ENCODE measurements at regions not wholly inside any gene's neighbourhood (a gene's known extent, or its start where the extent isn't known, plus 50 kb on each side); places are given as distances from the start of the nearest gene placed in this dataset.

GRCh38 chr1:229109320-229109761 lies 161.6 kb upstream of the RAB4A start (continued):
- TF ChIP-seq ZNF318 (CRISPR knock-in tag; IDR thresholded peaks at IDR 0.05): no peak
- TF ChIP-seq ZNF574 (CRISPR knock-in tag; IDR thresholded peaks at IDR 0.05): 0 out of 2 replicates have a peak, but pooled peaks have one; percentile 5
- TF ChIP-seq RFXAP (CRISPR knock-in tag; IDR thresholded peaks at IDR 0.05; ENCODE audit: borderline replicate concordance): 0 out of 2 replicates have a peak, but pooled peaks have one; percentile 1
- 0 out of 2 replicates have a peak, but pooled peaks have one; percentile 7 for TF ChIP-seq ELF3 (CRISPR knock-in tag; IDR thresholded peaks at IDR 0.05)
- no peak for TF ChIP-seq SOX13 (IDR thresholded peaks at IDR 0.05)
- TF ChIP-seq SOX13 (CRISPR knock-in tag; conservative IDR thresholded peaks at IDR 0.05 in 1 of 2, IDR thresholded peaks at IDR 0.05 in 1 of 2): 0 out of 4 replicates have a peak, but pooled peaks of 1 of the 2 experiments have one; percentile 20
- no peak for TF ChIP-seq ZNF367 (CRISPR knock-in tag; IDR thresholded peaks at IDR 0.05; ENCODE audit: borderline replicate concordance)
- TF ChIP-seq ZNF280B (CRISPR knock-in tag; IDR thresholded peaks at IDR 0.05; ENCODE audit: borderline replicate concordance): 0 out of 2 replicates have a peak, but pooled peaks have one; percentile 9
- 0 out of 2 replicates have a peak, but pooled peaks have one; percentile 20 for TF ChIP-seq ZNF766 (CRISPR knock-in tag; IDR thresholded peaks at IDR 0.05; ENCODE audit: borderline replicate concordance)
- TF ChIP-seq ZNF839 (CRISPR knock-in tag; IDR thresholded peaks at IDR 0.05; ENCODE audit: borderline replicate concordance): no peak
- TF ChIP-seq, protein P1, sequence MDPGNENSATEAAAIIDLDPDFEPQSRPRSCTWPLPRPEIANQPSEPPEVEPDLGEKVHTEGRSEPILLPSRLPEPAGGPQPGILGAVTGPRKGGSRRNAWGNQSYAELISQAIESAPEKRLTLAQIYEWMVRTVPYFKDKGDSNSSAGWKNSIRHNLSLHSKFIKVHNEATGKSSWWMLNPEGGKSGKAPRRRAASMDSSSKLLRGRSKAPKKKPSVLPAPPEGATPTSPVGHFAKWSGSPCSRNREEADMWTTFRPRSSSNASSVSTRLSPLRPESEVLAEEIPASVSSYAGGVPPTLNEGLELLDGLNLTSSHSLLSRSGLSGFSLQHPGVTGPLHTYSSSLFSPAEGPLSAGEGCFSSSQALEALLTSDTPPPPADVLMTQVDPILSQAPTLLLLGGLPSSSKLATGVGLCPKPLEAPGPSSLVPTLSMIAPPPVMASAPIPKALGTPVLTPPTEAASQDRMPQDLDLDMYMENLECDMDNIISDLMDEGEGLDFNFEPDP (CRISPR knock-in tag; conservative IDR thresholded peaks at IDR 0.05): 0 out of 2 replicates have a peak, but pooled peaks have one; percentile 51

Data from HepG2 (cell line).